Right ventricle myocardium superior (tissue), 1 donor: ENCODE measurements at regions not wholly inside any gene's neighbourhood (a gene's known extent, or its start where the extent isn't known, plus 50 kb on each side); places are given as distances from the start of the nearest gene placed in this dataset.

ENCODE experiments used
- ATAC-seq: fragments of 200-7000 bp; cut with Tn5 transposase; one replicate; pipeline ENCODE4 v1.9.1; 2020; ENCODE audit warnings: mild to moderate bottlenecking; ENCODE audit not compliant: poor library complexity
- DNase-seq: peaks from one replicate; pipeline ENCODE4 v3.0.0-alpha.2; 2020
- intact Hi-C: fragments of 100-400 bp; cut with DNase I; formaldehyde crosslinking; loops from one replicate; pipeline ENCODE4 v1.11.2; 2022
- donor health status: DM: no; HTN: yes; CAD: no; lungs with severe emphysema.

GRCh38 chr3:84806958-84807357 lies 151.8 kb upstream of the CADM2 start:
- intact Hi-C loops, result no loop called here
- ATAC-seq, result no peak

GRCh38 chr3:84820126-84820525 lies 138.7 kb upstream of the CADM2 start:
- DNase-seq (no peak), ATAC-seq (no peak)
- intact Hi-C loops, result no loop called here

More at GRCh38 chr3:84806958-84807357, 151.8 kb upstream of the CADM2 start:
- no peak for DNase-seq

GRCh38 chr3:84820906-84821305 lies 137.9 kb upstream of the CADM2 start:
- no peak for ATAC-seq
- no peak for DNase-seq
- intact Hi-C loops, result no loop called here

- DNase-seq (no peak), ATAC-seq (no peak)
- intact Hi-C loops, result no loop called here
These were observed 133.0 kb upstream of the CADM2 start for GRCh38 chr3:84825817-84826216.

GRCh38 chr3:84830476-84830875 lies 128.3 kb upstream of the CADM2 start:
- ATAC-seq (no peak), DNase-seq (no peak)
- intact Hi-C loops, result loop anchor here (10.0 kb wide), 1 partner anchor 64 kb away; no protein-coding TSS in a partner anchor

GRCh38 chr3:84835366-84835765 lies 123.4 kb upstream of the CADM2 start:
- DNase-seq (no peak), ATAC-seq (no peak)
- intact Hi-C loops, result loop anchor here (10.0 kb wide), 1 partner anchor 59 kb away; no protein-coding TSS in a partner anchor

- ATAC-seq, result no peak
- DNase-seq, result no peak
- intact Hi-C loops, result loop anchor here (10.0 kb wide), 1 partner anchor 58 kb away; no protein-coding TSS in a partner anchor
These were observed 121.8 kb upstream of the CADM2 start for GRCh38 chr3:84836961-84837360.

GRCh38 chr3:84877092-84877491 lies 81.7 kb upstream of the CADM2 start:
- intact Hi-C loops, result no loop called here
- no peak for DNase-seq
- no peak for ATAC-seq

- intact Hi-C loops, result no loop called here
- no peak for DNase-seq
- no peak for ATAC-seq
These were observed 77.5 kb upstream of the CADM2 start for GRCh38 chr3:84881288-84881687.

GRCh38 chr3:84885199-84885882 lies 73.4 kb upstream of the CADM2 start:
- ATAC-seq (no peak), DNase-seq (no peak)
- intact Hi-C loops, result no loop called here

- DNase-seq (no peak), ATAC-seq (no peak)
- intact Hi-C loops, result loop anchor here (10.0 kb wide), 1 partner anchor 57 kb away; no protein-coding TSS in a partner anchor
These were observed 66.9 kb upstream of the CADM2 start for GRCh38 chr3:84891851-84892250.

- ATAC-seq, result no peak
- intact Hi-C loops, result loop anchor here (10.0 kb wide), 1 partner anchor 58 kb away; no protein-coding TSS in a partner anchor
- DNase-seq, result no peak
These were observed 65.6 kb upstream of the CADM2 start for GRCh38 chr3:84893211-84893610.

GRCh38 chr3:84904212-84904611 lies 54.6 kb upstream of the CADM2 start:
- DNase-seq (no peak), ATAC-seq (no peak)
- intact Hi-C loops, result no loop called here

- DNase-seq, result no peak
- no peak for ATAC-seq
- intact Hi-C loops, result no loop called here
These were observed 53.8 kb upstream of the CADM2 start for GRCh38 chr3:84904816-84905555.

- intact Hi-C loops, result no loop called here
- no peak for DNase-seq
- no peak for ATAC-seq
These were observed 53.3 kb upstream of the CADM2 start for GRCh38 chr3:84905556-84905920.

- DNase-seq (no peak), ATAC-seq (no peak)
- intact Hi-C loops, result no loop called here
These were observed 52.7 kb upstream of the CADM2 start for GRCh38 chr3:84906065-84906464.
